ENCODE measurements at regions not wholly inside any gene's neighbourhood (a gene's known extent, or its start where the extent isn't known, plus 50 kb on each side); places are given as distances from the start of the nearest gene placed in this dataset.

- ChIA-PET CTCF (no interaction called here), POLR2A (no interaction called here)
- intact Hi-C loops (cut with micrococcal nuclease) = no loop called here
- Histone ChIP-seq H3K79me2 (ENCODE audit: control insufficient read depth, insufficient read depth, low read length) (no peaks in the 10 kb centered on the region), H2AFZ (ENCODE audit: low read depth, low read length) (no peak overlapping the region), H3K9ac (replicated peaks; ENCODE audit: extremely low read depth, insufficient read depth, low read length) (no peak overlapping the region), H3K9me3 (replicated peaks; ENCODE audit: control insufficient read depth, insufficient read depth, low read length) (peaks cover 2% of the 10 kb centered on the region), H4K20me1 (replicated peaks; ENCODE audit: control insufficient read depth, extremely low read depth, insufficient read depth, low read length) (no peaks in the 10 kb centered on the region), H3K9me1 (replicated peaks; ENCODE audit: control insufficient read depth, extremely low read depth, insufficient read depth, low read length) (no peaks in the 10 kb centered on the region), H3K27me3 (ENCODE audit: control insufficient read depth in 2 of 2, insufficient read depth in 2 of 2, low read length in 2 of 2) (no peaks in the 10 kb centered on the region), H3K27ac (ENCODE audit: insufficient read depth, low read depth, low read length) (no peak overlapping the region), H3K4me3 (replicated peaks in 1 of 3; ENCODE audit: insufficient read depth in 1 of 3, low read depth in 1 of 3, low read length in 3 of 3) (no peak overlapping the region), H3K36me3 (ENCODE audit: control insufficient read depth in 2 of 2, extremely low read depth in 1 of 2, insufficient read depth in 2 of 2, low read length in 2 of 2) (no peaks in the 10 kb centered on the region), H3K4me1 (ENCODE audit: control insufficient read depth, extremely low read depth, insufficient read depth, low read length) (no peaks in the 10 kb centered on the region), H3K4me2 (ENCODE audit: insufficient read depth, low read length) (no peak overlapping the region)
- DNase-seq (ENCODE audit: low read depth, low spot score) (no peak), FAIRE-seq (no peak)
- TF ChIP-seq CTCF (IDR thresholded peaks at IDR 0.05; ENCODE audit: extremely low read depth in 1 of 2, insufficient read depth in 1 of 2, low read depth in 1 of 2, low read length in 2 of 2) (no peak), POLR2AphosphoS5 (IDR thresholded peaks at IDR 0.05; ENCODE audit: insufficient read depth, low read depth, low read length) (no peak), POLR2A (IDR thresholded peaks at IDR 0.05; ENCODE audit: low read depth, low read length) (no peak), FOS (IDR thresholded peaks at IDR 0.05; ENCODE audit: borderline replicate concordance, insufficient read depth, low read length) (no peak), EZH2 (IDR thresholded peaks at IDR 0.05; ENCODE audit: borderline replicate concordance, low read depth, low read length, severe bottlenecking) (no peak), GATA2 (IDR thresholded peaks at IDR 0.05; ENCODE audit: insufficient read depth, insufficient read length, low read depth, low read length) (no peak), MAX (IDR thresholded peaks at IDR 0.05; ENCODE audit: insufficient read depth, insufficient read length) (no peak), JUN (IDR thresholded peaks at IDR 0.05; ENCODE audit: borderline replicate concordance, insufficient read depth, insufficient read length, low read depth) (no peak), MYC (IDR thresholded peaks at IDR 0.05; ENCODE audit: low read depth, low read length) (no peak)
- dilution Hi-C loops (cut with MboI; ENCODE audit: extremely low pct_ligation_motif_present, low sequenced_read_pairs) = no loop called here
- no TSS peak for BruUV-seq (replicated peaks)
Measured at GRCh38 chr6:65908065-65908464, 201.0 kb upstream of the EYS start.

Data from endothelial cell of umbilical vein (primary cell).